Amygdala (tissue), 56 donors: ENCODE measurements at regions not wholly inside any gene's neighbourhood (a gene's known extent, or its start where the extent isn't known, plus 50 kb on each side); places are given as distances from the start of the nearest gene placed in this dataset.

Source experiments
- DNase-seq, 56 donors: peaks; one replicate each; lab custom pipeline; 2025; lab: John Stamatoyannopoulos, UW

DNA sequence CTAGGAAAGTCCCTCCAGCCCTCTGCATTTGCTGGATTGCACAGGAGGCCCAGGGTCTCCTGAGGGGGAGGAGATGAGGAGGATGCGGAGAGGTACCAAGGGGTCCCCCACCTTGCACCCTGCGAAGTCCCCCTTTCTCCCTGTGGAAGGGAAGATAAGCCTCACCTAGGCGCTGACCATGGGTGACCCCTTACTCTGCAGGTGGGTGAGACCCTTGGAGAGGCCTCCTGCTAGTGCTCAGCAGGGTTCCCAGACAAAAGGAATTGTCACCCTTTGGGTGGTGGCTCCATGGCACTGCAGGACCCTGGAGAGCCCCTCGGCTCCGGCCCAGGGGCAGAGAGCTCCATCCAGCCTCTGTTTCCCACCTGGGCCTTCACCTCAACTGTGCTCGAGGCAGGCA is 107.0 kb upstream of the RET start:
- DNase-seq: no peak

DNA sequence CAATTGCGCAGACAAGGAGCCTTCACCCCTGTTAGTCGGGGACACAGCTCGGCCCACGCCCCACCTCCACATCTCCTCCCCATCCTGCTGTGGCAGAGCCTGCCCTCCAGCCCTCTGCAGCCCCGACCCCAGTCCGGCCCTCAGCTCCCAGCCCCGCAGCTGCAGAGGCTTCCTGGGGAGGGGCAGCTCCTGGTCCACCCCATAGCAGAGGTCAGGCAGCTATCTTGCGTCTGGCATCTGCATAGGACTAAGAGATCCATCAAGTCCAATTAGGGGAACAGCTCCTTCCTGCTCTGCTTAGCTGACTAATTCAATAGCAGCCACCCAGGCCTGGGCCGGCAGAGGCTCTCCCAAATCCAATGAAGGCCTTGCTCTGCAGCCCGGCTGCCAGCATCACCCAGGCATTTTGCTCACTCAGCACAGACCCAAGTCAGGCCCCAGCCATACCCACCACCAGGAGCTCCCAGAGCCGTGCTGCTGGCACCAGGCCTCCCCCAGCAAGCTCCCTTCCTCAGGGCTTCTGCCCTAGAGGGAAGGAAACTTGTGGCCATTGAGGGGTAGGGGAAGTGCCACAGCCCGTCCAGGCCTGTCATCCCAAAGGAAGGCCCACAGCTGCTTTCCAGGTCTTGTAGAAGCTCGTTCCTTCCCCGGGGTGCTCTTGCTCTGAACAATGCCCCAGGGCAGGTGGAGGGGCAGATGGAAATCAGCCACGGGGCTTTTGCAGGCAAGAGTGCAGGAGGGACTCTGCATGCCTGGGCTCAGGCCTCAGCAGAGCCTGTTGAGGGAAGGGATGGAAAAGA is 106.2 kb upstream of the RET start:
- no peak for DNase-seq

DNA sequence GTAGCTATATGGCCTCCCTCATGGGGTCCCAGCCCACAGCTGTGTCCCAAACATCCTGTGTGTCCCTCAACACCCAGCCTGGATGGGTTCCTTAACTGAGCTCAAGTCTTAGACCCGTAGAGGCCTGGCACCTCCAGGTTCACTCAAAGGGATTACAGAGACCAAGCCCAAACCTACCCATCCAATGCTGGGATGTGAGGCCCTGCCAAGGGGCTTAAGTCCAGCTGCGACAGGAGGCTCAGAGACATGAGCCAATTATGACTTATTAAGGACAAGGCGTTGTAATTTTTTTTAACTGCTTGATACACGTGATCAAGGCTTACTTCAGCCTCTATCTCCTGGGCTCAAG is 105.6 kb upstream of the RET start:
- no peak for DNase-seq

DNA sequence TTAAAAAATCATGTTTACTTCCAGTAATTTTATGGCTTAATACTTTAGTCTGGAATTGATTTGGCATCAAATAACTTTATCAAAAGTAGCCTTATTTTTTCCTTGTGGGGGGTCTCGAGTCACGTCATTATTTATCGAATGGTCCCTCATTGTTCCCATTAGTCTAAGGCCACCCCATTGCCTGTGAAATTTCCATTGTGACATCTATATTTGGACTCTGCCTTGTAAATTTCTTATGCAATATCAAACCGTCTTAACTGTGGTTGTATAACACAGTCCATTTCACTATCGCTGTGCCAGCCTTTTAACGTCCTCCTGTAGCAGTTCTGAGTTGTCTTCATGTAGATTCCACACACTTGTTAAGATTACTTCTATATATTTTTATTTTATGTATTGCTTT is 103.9 kb upstream of the RET start:
- no peak for DNase-seq

DNA sequence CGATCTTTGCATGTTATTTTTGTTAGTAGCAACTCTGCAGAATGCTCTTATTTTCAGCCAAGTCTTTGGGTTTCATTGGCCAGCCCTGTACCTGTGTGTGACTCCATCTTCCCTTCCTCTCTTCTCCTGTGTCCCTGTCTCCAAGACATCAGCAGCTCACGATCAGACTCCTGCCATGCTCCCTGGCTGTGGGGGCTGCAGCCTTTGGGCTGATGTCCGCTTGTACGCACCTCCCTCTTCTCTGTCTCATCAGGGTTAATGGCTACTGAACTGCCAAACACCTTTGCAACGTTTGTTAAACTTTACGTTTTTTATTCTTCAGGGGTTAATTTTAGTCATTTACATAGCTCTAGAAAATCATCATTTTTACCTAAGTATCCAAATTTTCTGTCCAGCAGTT is 103.5 kb upstream of the RET start:
- no peak for DNase-seq

DNA sequence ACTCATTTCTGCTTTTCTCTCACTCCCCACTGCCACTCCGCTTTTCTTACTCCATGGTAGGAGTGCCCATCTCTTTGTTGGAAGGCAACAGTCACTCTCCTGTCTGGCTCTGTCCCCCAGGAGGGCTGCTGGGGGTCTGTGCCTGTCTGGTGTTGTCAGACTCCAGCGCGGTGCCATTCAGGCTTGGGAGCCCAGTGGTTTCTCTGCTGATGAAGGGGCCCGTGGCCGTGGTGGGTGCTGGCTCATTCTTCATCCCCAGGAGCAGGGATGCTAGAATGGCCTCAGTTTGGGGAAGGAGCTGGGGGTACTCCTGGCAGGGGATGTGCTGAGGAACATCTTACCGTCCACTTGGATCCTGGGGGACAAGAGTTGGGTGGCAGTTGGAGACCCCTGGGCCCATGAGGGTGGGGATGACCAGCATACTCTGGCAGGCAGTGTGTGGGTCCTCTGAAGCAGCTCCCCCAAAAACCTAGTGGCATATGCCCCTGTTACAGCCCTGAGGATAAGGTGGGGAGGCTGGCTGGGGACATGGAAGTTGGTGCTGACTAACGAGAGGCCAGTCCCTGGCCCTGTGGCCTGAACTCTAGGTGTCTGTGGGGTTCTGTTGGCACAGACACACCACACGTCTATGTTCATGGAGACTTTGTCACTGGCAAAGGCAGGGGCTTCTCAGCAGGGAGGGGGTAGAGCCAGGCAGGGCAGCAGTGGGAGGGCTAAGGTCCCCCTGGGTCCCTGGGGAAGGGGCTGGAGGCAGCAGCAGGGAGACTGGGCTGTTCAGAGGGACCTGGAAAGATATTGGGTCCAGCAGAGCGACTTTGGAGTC is 102.8 kb upstream of the RET start:
- no peak for DNase-seq

DNA sequence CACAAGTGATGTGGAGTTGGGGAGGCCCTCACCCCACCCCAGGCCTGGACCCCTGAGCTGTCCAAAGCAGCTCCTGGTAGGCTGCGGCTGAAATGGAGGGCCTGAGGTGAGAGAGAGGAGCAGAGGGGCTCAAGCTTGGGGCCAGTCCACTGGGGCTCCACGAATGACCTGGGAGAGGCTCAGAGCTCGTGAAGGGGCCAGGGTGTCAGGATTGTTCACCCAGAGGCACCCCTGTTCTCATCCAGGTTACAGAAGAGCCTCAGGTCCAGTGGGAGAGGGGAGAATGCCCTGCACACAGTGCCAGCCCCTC is 102.2 kb upstream of the RET start:
- DNase-seq: no peak

DNA sequence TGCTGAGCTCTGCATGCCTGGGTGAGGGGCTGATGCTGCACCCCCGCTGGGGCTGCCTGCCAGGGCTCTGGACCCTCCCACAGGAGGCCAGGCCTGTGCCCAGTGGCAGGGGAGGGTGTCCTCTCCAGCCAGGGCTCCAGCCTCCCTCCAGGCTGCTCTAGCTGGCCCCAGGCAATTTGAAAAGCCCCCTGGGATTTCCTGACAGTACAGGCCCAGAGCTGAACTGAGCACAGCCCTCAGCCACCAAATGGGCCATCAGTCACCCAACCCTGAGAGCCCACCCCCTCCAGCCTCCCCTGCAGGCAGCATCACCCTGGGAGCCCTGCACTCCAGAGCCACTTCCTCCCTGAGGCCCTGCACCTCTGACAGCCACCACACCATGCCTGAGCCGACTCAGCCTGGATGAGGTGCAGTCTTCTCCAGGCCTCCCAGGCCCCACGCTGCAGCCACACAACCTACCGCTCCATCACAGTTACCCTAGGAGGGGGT is 101.8 kb upstream of the RET start:
- DNase-seq: no peak

DNA sequence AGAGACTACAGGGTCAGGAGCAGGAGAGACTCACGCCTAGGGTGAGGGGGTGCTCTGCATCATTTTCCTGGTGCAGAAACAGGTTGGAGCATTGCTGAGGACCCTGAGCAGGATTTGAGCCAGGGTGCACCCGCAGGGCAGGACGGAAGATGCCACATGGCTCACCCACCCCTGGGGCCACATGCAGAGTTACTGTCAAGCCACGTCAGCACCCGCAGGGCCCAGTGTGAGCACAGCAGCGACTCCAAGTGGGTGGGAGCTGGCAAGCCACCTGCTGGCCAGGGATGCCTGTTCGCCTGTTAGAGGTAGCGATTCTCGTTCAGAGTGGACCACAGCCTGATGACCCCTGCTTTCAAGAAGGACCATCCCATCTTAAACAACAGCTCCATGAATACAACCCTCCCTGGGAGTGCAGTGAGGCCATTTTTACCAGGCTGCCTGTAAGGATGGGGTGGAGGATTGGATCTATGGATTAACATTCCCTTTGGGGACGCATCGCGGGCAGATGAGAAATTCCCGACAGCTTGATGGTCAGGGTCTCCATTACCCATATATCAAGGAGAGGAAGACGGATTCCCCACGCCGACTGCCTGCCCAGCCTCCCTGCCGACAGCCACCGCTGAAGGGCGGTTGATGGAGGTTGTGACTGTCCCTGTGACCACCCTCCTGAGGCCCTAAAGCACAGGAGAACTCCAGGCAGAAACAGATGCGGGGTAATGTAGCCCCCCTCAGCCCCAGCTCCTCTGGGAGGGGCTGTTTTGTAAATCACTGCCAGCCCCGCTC is 101.1 kb upstream of the RET start:
- no peak for DNase-seq

DNA sequence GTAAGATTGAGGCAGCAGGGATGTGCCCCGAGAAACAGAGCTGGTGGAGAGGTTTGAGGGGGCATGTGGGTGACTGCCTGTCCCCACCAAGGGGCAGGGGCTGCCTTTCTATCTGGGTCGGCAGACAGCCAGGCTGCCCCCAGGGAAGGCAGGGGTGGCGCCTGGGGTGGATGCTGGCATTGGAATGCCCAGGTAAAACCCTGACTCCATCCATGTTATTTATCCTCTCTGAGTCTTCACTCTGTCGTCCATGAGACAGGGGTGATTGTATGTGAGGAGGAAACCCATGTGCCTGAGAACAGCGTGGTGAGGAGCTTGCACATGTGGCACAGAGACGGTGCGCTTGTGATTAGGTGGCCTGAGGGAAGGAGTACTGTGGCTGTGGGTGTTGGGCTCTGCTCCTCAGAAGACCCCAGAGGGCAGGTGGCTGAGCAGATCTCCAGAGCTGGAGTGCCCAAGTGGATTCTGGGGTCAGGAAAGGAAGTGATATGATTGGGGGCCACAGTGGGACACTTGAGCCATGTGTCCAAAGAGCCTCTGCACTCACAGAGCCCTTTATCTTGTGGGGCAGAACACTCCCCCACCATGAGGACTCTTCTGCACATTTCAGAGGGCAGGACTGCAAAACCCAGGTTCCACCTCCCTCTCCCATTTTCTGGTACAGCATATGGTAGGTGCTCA is 100.4 kb upstream of the RET start:
- DNase-seq: no peak

DNA sequence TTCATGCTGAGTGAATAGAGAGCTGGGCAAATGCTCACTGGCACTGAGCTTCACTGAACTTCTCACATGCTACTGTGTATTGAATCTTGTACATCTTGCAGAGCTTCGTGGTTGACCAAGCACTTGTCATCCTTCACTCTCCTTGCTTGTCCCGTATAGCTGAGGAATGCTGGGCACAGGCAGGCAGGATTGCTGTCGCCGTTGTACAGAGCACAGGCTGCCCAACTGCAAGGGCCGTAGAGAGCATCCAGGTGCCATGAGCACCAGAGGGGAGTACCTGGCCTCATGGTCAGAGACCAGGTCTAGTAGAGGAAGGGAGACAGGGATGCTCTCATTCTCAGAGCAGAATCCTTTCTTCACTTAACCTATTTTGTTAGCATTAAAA is 99.8 kb upstream of the RET start:
- no peak for DNase-seq

DNA sequence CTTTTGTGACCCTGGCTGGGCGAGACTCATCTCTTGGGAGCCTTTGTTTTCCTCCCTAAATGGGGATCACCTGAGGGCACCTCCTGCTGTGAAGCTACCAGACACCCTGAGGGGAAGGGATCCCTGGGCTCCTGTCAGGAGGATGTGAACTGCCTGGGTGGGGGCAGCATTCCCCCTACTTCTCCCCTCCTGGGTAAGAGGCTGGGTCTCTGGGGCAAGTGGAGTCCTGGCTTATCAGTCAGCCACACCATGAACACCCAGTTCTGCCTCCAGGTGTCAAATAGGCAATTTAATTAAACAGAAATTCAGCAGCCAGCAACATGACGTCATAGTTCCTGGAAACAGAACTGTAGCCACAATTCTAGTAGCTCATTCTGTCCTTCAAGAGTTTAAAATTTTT is 97.7 kb upstream of the RET start:
- DNase-seq: no peak

DNA sequence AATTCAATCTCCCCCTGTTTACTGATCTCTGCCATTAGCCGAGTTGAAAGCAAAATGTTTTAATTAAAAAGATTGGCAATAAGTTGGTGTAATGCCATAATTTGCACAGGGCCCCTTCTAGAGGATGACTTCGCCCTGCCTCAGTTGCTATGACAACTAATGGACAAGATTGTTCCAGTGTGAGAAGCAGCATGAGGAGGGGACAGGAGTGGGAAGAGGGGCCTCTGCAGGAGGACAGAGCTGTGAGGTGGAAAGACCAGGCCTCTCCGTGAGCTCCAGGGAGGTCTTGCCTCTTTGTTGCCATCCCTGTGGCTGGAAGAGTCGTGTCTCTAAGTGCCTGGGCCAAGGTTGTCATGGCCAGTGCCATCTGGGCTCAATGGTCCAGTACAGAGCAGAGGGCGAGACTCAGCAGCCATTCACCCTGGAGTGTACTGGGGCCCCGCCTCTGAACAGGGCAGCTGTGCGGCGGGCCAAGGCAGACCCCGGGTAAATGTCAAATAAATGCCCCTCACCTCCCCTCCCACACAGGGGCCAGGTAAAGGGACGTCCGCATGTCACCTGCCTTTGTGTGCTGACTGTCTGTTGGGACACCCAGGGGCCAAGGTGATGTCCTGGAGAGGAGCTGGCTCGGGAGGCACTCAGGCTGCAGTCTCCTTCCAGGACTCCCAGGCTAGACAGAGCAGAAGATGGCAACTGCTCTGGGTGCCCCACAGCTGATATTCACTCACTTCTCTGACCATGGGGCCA is 97.0 kb upstream of the RET start:
- no peak for DNase-seq

DNA sequence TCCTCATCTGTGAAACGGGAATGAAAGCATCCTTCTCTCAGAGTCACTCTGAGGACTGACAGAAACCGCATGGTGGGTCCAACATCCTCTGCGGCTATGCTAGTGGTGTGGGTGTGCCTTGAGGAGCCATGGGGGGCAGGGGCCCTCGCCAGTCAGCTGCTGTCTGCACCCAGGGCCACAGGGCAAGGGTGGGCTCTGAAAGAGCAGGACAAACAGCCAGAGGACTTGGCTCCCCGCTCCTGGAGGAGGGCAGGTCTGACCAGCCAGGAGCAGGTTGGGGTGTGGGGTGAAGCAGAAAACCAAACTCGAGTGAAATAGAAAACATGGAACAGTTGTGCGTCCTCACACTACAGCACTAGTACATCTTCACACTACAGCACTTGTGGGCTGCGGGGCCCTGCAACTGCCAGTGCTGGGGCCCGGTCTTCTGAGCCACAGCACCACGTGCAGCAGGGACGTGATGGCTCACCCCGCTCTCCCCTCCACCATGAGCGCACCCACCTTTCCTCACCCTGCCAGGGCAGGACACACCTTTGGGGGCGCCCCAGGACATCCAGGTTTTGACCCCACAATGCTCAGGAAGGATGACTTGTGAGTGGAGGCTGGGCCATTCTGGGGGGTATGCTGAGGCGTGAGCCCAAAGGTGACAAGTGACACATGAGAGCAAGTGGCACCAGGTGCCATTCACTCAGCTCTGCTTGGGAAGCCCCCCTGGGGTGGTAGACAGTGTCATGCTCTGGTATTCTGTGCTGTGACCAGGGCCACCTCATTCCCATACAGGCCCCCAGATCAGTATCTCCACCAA is 96.1 kb upstream of the RET start:
- DNase-seq: no peak

DNA sequence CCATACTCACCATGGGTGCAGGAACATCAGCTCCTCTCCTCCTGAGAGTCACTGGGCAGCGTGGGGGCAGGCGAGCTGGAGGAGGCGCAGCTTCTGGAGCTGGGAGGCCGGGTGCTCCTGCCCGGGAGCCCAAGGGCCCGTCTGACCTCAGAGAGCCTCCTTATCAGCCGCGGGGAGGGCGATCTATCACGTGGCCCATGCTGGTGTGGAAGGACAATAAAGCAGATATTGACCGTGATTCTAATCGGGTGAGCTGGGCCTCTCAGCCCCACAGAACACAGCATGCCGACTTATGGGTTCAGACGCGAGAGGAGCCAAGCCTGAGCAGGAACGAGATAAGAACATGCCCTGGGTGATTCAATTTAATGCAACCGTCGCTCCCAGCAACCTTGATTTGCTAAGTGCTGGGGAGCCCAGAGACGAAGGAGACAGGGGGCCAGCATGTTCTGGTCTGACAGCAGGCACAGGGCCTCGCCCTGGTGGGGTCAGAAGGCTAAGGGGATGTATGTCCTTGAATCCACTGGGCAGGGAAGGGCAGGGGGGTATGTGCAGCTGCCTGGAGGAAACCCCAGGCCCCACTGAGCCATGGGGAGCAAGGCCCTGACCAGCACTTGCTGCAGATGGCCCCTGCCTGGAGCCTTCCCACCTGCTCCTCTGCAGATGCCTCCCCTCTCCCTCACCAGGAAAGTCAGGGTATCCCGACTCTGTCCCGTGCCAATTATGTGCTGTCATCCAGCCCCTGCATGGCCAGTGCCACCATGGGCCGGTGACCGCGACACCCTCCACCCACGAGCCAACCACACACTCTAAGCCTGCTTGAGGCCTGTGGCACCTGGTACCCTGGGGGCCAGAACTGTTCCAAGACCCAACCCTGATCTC is 95.3 kb upstream of the RET start:
- no peak for DNase-seq

DNA sequence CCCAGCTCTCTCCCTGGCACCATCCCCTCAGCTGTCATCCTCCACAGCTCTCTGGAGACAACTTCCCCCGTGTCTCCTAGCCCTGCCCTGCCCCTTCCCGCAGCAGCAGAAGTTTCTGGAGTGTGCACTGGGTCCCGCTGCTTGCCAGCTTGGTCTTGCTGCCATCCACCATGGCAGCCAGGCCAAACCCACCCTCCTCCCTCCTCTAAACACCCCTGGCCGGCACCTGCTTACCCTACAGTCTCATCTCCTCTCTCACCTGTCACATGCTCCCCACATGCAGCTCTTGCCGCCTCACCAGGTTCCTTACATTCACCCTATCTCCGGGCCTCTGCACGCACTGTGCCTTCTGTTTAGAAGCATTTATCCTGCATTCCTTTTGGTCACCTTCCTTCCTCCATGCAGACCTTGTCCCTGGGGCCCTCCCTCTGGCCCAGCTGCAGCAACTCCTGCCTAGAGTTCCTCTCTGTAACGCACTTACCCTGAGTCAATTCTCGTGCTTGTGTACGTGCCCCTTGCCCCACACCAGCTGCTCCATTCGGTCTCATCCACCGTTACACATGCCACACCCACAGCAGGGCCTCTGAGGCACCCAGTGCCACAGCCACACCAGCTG is 93.9 kb upstream of the RET start:
- DNase-seq: no peak

DNA sequence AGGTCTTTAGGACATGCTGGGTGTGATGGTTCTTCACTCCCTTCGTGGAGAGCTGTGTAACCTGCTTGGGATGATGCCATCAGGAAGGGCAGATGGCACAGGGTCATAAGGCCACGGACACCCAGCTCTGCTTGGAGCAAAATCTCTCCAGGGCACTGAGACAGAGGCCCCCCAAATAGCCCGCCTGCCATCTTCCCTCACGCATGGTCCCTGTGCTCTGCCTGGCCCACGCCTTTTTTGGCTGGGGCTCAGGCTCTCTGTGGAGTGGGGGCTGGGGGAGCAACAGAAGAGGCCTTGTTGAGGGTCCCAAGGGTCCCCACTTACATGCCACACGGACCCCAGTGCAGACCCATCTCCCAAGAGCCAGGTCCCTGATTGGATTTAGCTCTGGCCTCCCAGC is 93.3 kb upstream of the RET start:
- DNase-seq: no peak
